Nephron progenitor cell (in vitro differentiated cells): ENCODE measurements at regions not wholly inside any gene's neighbourhood (a gene's known extent, or its start where the extent isn't known, plus 50 kb on each side); places are given as distances from the start of the nearest gene placed in this dataset.

Experiments
- DNase-seq: peaks from one replicate; pipeline ENCODE4 v3.0.0; 2021
- H3K27ac Mint-ChIP-seq: 2 replicates; pipeline ENCODE4 v1.8.0; 2021; ENCODE audit warnings: mild to moderate bottlenecking, moderate library complexity, mixed read lengths
- H3K27me3 Mint-ChIP-seq: 2 replicates; pipeline ENCODE4 v1.8.0; 2021; ENCODE audit warnings: mild to moderate bottlenecking, low read depth, mixed read lengths; ENCODE audit not compliant: poor library complexity
- H3K36me3 Mint-ChIP-seq: 2 replicates; pipeline ENCODE4 v1.8.0; 2021; ENCODE audit warnings: low read depth, mixed read lengths
- H3K4me1 Mint-ChIP-seq: 2 replicates; pipeline ENCODE4 v1.8.0; 2021; ENCODE audit warnings: mixed read lengths
- H3K4me3 Mint-ChIP-seq: 2 replicates; pipeline ENCODE4 v1.8.0; 2021; ENCODE audit warnings: mild to moderate bottlenecking, moderate library complexity, mixed read lengths
- H3K9me3 Mint-ChIP-seq: 2 replicates; pipeline ENCODE4 v1.8.0; 2021; ENCODE audit warnings: mild to moderate bottlenecking, moderate library complexity, mixed read lengths
- CTCF ChIP-seq: fragments of 200-600 bp; sonication (generic); IDR thresholded peaks from 2 replicates; pipeline ENCODE4 v1.5.0; 2021; ENCODE audit warnings: antibody characterized with exemption

- no peak for TF ChIP-seq CTCF
- no peaks in the 10 kb centered on the region for H3K4me1 Mint-ChIP-seq
- H3K4me3 Mint-ChIP-seq, result no peak overlapping the region
- no peak overlapping the region for H3K27ac Mint-ChIP-seq
- no peaks in the 10 kb centered on the region for H3K27me3 Mint-ChIP-seq
- DNase-seq, result no peak
- H3K9me3 Mint-ChIP-seq, result no peaks in the 10 kb centered on the region
- H3K36me3 Mint-ChIP-seq, result no peaks in the 10 kb centered on the region
Observed at GRCh38 chr7:133183969-133184368, 68.9 kb upstream of the EXOC4 start.

DNA sequence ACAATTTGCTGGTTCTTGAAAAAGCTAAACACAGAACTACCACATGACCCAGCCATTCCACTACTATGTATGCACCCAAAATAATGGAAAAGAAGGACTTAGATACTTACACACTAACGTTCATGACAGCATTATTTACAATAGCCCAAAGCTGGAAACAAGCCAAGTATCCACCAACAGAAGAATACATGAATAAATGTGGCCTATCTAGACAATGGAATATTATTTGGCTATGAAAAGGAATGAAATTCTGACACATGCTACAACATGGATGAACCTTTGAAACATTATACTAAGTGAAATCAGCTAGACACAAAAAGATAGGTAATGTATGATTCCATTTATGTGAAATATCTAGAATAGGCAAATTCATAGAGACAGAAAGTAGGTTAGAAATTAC lies 67.4 kb upstream of the EXOC4 start:
- Mint-ChIP-seq H3K9me3 (no peaks in the 10 kb centered on the region), H3K27me3 (no peaks in the 10 kb centered on the region)

GRCh38 chr7:133186060-133186459 lies 66.8 kb upstream of the EXOC4 start:
- TF ChIP-seq CTCF, result no peak
- H3K36me3 Mint-ChIP-seq, result no peaks in the 10 kb centered on the region
- H3K27ac Mint-ChIP-seq, result no peak overlapping the region

More for the DNA sequence above, 67.4 kb upstream of the EXOC4 start:
- no peak for DNase-seq
- no peak overlapping the region for H3K27ac Mint-ChIP-seq
- no peaks in the 10 kb centered on the region for H3K4me1 Mint-ChIP-seq
- H3K36me3 Mint-ChIP-seq, result no peaks in the 10 kb centered on the region
- no peak for TF ChIP-seq CTCF
- H3K4me3 Mint-ChIP-seq, result no peak overlapping the region

GRCh38 chr7:133190172-133190528 lies 62.7 kb upstream of the EXOC4 start:
- Mint-ChIP-seq H3K4me3 (no peak overlapping the region), H3K4me1 (peaks cover 5% of the 10 kb centered on the region), H3K36me3 (no peaks in the 10 kb centered on the region), H3K9me3 (no peaks in the 10 kb centered on the region), H3K27me3 (peaks cover 5% of the 10 kb centered on the region), H3K27ac (no peak overlapping the region)
- DNase-seq, result no peak
- TF ChIP-seq CTCF, result no peak

More at GRCh38 chr7:133186060-133186459, 66.8 kb upstream of the EXOC4 start:
- Mint-ChIP-seq H3K9me3 (no peaks in the 10 kb centered on the region), H3K4me1 (no peaks in the 10 kb centered on the region), H3K27me3 (no peaks in the 10 kb centered on the region), H3K4me3 (no peak overlapping the region)
- DNase-seq, result no peak

GRCh38 chr7:133190650-133191049 lies 62.2 kb upstream of the EXOC4 start:
- H3K9me3 Mint-ChIP-seq, result no peaks in the 10 kb centered on the region
- H3K36me3 Mint-ChIP-seq, result no peaks in the 10 kb centered on the region
- peaks cover 5% of the 10 kb centered on the region for H3K4me1 Mint-ChIP-seq
- H3K27me3 Mint-ChIP-seq, result peaks cover 5% of the 10 kb centered on the region
- DNase-seq, result no peak
- H3K4me3 Mint-ChIP-seq, result no peak overlapping the region
- no peak overlapping the region for H3K27ac Mint-ChIP-seq
- no peak for TF ChIP-seq CTCF

- Mint-ChIP-seq H3K4me3 (no peak overlapping the region), H3K27ac (no peak overlapping the region), H3K36me3 (no peaks in the 10 kb centered on the region), H3K4me1 (peaks cover 6% of the 10 kb centered on the region), H3K27me3 (peaks cover 5% of the 10 kb centered on the region), H3K9me3 (no peaks in the 10 kb centered on the region)
- no peak for TF ChIP-seq CTCF
- no peak for DNase-seq
Observed at GRCh38 chr7:133191787-133192186, 61.1 kb upstream of the EXOC4 start.
